ENCODE measurements at regions not wholly inside any gene's neighbourhood (a gene's known extent, or its start where the extent isn't known, plus 50 kb on each side); places are given as distances from the start of the nearest gene placed in this dataset.

- TF ChIP-seq ZFX (IDR thresholded peaks at IDR 0.05; ENCODE audit: borderline replicate concordance) (no peak), CTCF (IDR thresholded peaks at IDR 0.05) (no peak)
- H3K27ac ChIP-seq = no peak overlapping the region
Observed at GRCh38 chr4:104418286-104418685, 76.4 kb downstream of the CXXC4 start.

GRCh38 chr4:104417357-104417882 is 77.3 kb downstream of the CXXC4 start:
- H3K27ac ChIP-seq = no peak overlapping the region
- no peak for TF ChIP-seq ZFX (IDR thresholded peaks at IDR 0.05; ENCODE audit: borderline replicate concordance)
- no peak for TF ChIP-seq CTCF (IDR thresholded peaks at IDR 0.05)

GRCh38 chr4:104416725-104417356 is 77.9 kb downstream of the CXXC4 start:
- no peak overlapping the region for H3K27ac ChIP-seq
- TF ChIP-seq CTCF (IDR thresholded peaks at IDR 0.05) = no peak
- TF ChIP-seq ZFX (IDR thresholded peaks at IDR 0.05; ENCODE audit: borderline replicate concordance) = no peak

- no peak overlapping the region for H3K27ac ChIP-seq
- TF ChIP-seq CTCF (IDR thresholded peaks at IDR 0.05) = no peak
- no peak for TF ChIP-seq ZFX (IDR thresholded peaks at IDR 0.05; ENCODE audit: borderline replicate concordance)
Observed at GRCh38 chr4:104413487-104413886, 81.2 kb downstream of the CXXC4 start.

- TF ChIP-seq CTCF (IDR thresholded peaks at IDR 0.05) (no peak), ZFX (IDR thresholded peaks at IDR 0.05; ENCODE audit: borderline replicate concordance) (no peak)
- no peak overlapping the region for H3K27ac ChIP-seq
Observed at GRCh38 chr4:104412344-104412743, 82.3 kb downstream of the CXXC4 start.

- TF ChIP-seq CTCF (IDR thresholded peaks at IDR 0.05) (no peak), ZFX (IDR thresholded peaks at IDR 0.05; ENCODE audit: borderline replicate concordance) (no peak)
- no peak overlapping the region for H3K27ac ChIP-seq
Observed at GRCh38 chr4:104411502-104411901, 83.2 kb downstream of the CXXC4 start.

- H3K27ac ChIP-seq = no peak overlapping the region
- TF ChIP-seq ZFX (IDR thresholded peaks at IDR 0.05; ENCODE audit: borderline replicate concordance) (no peak), CTCF (IDR thresholded peaks at IDR 0.05) (no peak)
Observed at GRCh38 chr4:104408878-104409277, 85.8 kb downstream of the CXXC4 start.
